Mesothelial cell of epicardium (in vitro differentiated cells): ENCODE measurements at regions not wholly inside any gene's neighbourhood (a gene's known extent, or its start where the extent isn't known, plus 50 kb on each side); places are given as distances from the start of the nearest gene placed in this dataset.

ENCODE experiments used
- DNase-seq, 2 experiments: peaks; one replicate each; pipeline ENCODE4 v3.0.0; 2021; ENCODE audit warnings: low spot score in 2 of 2; ENCODE audit not compliant: unreplicated experiment in 2 of 2
- H3K27ac Mint-ChIP-seq: 2 replicates; pipeline ENCODE4 v1.8.0; 2021; ENCODE audit warnings: mixed read lengths
- H3K27me3 Mint-ChIP-seq: 2 replicates; pipeline ENCODE4 v1.8.0; 2021; ENCODE audit warnings: low read depth, mixed read lengths
- H3K36me3 Mint-ChIP-seq: 2 replicates; pipeline ENCODE4 v1.8.0; 2021; ENCODE audit warnings: mixed read lengths
- H3K4me1 Mint-ChIP-seq: 2 replicates; pipeline ENCODE4 v1.8.0; 2021; ENCODE audit warnings: mixed read lengths
- H3K4me3 Mint-ChIP-seq: 2 replicates; pipeline ENCODE4 v1.8.0; 2021; ENCODE audit warnings: mild to moderate bottlenecking, moderate library complexity, mixed read lengths
- H3K9me3 Mint-ChIP-seq: 2 replicates; pipeline ENCODE4 v1.8.0; 2021; ENCODE audit warnings: mixed read lengths
- TF ChIP-seq, protein P1 (sequence below): fragments of 200-600 bp; sonication (generic); IDR thresholded peaks from one replicate; pipeline ENCODE4 v1.5.0; 2021; ENCODE audit warnings: antibody characterized with exemption; ENCODE audit not compliant: unreplicated experiment

DNA sequence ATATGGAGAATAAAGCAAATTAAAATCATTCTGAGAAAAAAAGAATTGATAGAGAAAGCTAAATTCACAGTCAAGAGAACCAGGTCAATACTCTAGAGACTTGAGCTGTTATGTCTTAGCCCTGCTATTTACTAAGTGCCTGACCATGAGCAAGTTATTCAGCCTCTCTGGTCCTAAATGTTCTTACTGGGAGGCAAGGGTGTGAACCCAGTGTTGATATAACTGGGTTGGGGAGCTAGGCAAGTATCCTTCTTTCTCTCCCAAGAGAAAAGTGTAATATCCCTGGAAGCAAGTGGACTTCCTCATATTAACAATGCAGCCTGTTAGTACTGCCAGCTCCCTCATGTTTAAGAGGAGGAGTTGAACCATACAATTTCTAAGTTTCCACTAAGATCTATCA is 488.9 kb upstream of the RASGRP1 start:
- no peak overlapping the region for H3K4me3 Mint-ChIP-seq
- DNase-seq: no peak
- H3K27ac Mint-ChIP-seq: no peak overlapping the region
- H3K36me3 Mint-ChIP-seq: peaks cover 8% of the 10 kb centered on the region
- peaks cover 6% of the 10 kb centered on the region for H3K4me1 Mint-ChIP-seq
- no peaks in the 10 kb centered on the region for H3K27me3 Mint-ChIP-seq
- TF ChIP-seq, protein P1, sequence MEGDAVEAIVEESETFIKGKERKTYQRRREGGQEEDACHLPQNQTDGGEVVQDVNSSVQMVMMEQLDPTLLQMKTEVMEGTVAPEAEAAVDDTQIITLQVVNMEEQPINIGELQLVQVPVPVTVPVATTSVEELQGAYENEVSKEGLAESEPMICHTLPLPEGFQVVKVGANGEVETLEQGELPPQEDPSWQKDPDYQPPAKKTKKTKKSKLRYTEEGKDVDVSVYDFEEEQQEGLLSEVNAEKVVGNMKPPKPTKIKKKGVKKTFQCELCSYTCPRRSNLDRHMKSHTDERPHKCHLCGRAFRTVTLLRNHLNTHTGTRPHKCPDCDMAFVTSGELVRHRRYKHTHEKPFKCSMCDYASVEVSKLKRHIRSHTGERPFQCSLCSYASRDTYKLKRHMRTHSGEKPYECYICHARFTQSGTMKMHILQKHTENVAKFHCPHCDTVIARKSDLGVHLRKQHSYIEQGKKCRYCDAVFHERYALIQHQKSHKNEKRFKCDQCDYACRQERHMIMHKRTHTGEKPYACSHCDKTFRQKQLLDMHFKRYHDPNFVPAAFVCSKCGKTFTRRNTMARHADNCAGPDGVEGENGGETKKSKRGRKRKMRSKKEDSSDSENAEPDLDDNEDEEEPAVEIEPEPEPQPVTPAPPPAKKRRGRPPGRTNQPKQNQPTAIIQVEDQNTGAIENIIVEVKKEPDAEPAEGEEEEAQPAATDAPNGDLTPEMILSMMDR: no peak
- H3K9me3 Mint-ChIP-seq: peaks cover 31% of the 10 kb centered on the region

DNA sequence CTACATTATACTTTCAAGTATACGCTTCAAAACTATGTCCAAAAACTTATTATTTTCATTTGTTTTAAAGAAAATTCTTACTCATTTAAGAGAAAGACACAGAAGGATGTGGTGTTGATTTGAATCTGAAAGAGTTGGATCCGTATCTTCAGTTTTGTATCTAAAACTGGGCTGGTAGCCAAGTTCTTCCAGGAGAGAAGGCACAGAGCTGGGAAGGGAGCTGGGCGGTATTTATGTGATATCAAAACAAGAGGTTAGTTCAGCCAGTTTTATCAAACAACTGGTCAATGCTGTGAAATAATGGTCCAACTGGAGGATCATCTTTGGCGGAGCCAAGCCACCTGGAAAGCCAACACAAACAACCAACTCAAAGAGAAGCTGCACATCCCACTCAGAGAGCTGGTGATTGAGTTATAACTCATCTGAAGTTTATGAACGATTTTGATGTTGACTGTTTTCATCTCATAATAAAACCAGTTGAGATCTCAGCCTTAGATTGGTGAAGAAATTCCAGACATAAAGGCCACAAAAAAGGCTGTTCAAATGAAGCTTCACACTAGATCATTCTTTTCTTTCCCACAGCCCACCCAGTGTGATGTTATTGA is 489.6 kb upstream of the RASGRP1 start:
- no peak for DNase-seq
- TF ChIP-seq, protein P1: no peak
- H3K4me3 Mint-ChIP-seq: no peak overlapping the region

DNA sequence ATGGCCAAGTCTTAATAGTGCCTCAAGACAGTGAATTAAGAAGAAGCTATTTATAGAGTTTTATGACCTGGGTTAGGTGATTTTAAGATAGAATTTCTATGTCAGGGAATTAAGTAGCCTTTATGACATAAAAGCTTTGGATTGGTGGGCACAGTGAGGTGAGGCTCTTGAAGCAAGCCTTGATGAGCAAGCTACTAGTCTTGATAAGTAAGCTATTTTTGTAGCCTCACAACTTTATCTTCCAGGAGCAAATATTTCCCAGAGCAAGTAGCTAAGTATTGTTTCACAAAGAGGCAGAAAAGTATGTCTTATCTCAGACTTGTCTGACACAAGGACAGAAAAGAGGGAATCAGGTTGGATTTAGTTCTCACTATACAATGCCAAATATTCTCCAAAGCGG is 491.7 kb upstream of the RASGRP1 start:
- peaks cover 6% of the 10 kb centered on the region for H3K4me1 Mint-ChIP-seq

More for the DNA sequence above, 489.6 kb upstream of the RASGRP1 start:
- Mint-ChIP-seq H3K27me3 (no peaks in the 10 kb centered on the region), H3K4me1 (peaks cover 6% of the 10 kb centered on the region), H3K27ac (no peak overlapping the region), H3K9me3 (peaks cover 24% of the 10 kb centered on the region), H3K36me3 (peaks cover 6% of the 10 kb centered on the region)

DNA sequence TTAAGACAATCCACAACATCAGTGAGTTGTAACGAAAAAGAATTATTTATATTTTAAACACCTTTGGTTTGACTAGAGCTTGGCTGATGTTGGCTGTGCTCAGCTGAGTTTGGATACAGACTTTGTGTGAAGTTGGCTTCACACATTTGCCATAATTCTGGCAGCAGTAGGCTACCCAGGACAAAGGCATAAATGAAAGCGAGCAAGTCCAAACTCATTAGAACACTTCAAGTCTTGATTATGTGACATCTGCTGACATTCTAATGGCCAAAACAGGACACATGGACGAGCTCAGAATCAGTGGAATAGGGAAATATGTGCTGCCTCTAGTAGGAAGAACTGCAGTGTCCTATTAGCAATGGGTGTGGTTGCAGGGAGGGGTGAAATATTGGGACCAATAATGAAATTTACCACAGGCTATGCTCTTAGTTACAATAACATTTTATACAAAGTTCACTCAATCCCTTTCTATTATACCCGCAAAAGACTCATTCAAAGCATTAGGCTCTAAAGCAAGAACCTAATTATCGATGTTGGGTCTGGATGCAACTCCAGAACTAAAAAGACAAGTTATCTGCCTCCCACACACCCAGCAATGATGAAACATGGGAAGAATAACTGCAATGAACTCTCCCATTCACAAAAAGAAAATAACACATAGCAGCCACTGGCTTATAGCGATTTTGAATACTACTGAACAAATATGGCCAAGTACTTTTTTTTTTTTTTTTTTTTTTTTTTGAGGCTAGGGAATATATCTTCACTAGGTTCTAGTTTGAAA is 493.9 kb upstream of the RASGRP1 start:
- no peak overlapping the region for H3K4me3 Mint-ChIP-seq
- DNase-seq: no peak
- H3K9me3 Mint-ChIP-seq: peaks cover 12% of the 10 kb centered on the region
- H3K36me3 Mint-ChIP-seq: no peaks in the 10 kb centered on the region
- TF ChIP-seq, protein P1: no peak
- H3K27ac Mint-ChIP-seq: no peak overlapping the region
- H3K4me1 Mint-ChIP-seq: peaks cover 10% of the 10 kb centered on the region
- H3K27me3 Mint-ChIP-seq: no peaks in the 10 kb centered on the region

More for the DNA sequence above, 491.7 kb upstream of the RASGRP1 start:
- H3K9me3 Mint-ChIP-seq: peaks cover 4% of the 10 kb centered on the region
- H3K27me3 Mint-ChIP-seq: no peaks in the 10 kb centered on the region
- TF ChIP-seq, protein P1: no peak
- no peak overlapping the region for H3K4me3 Mint-ChIP-seq
- no peak overlapping the region for H3K27ac Mint-ChIP-seq
- no peak for DNase-seq
- no peaks in the 10 kb centered on the region for H3K36me3 Mint-ChIP-seq

DNA sequence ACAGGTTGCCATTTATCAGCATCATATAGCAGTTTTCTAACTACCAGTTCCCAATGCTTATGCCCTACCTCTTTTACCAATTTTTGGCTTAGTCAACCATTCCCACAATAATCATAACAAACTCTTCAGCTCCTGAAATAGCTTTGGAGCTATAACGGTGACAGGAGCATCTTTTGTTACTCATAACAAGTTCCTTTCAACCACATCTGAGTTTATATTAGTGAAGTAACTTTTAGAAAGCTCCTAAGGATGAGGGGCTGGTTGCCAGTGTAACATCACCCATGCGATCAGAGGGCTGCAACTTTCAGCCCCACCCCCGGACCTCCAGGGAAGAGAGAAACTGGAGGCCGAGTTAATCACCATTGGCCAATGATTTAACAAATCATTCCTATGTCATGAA is 495.3 kb upstream of the RASGRP1 start:
- Mint-ChIP-seq H3K27me3 (no peaks in the 10 kb centered on the region), H3K4me1 (peaks cover 3% of the 10 kb centered on the region), H3K36me3 (no peaks in the 10 kb centered on the region), H3K4me3 (no peak overlapping the region), H3K9me3 (peaks cover 12% of the 10 kb centered on the region), H3K27ac (no peak overlapping the region)
- TF ChIP-seq, protein P1: no peak
- no peak for DNase-seq
